B cell (primary cell): ENCODE measurements at regions not wholly inside any gene's neighbourhood (a gene's known extent, or its start where the extent isn't known, plus 50 kb on each side); places are given as distances from the start of the nearest gene placed in this dataset.

ENCODE experiments used
- ATAC-seq: fragments of 200-7000 bp; cut with Tn5 transposase; one replicate; pipeline ENCODE4 v1.10.0; 2021; ENCODE audit warnings: low read depth, mild to moderate bottlenecking, moderate number of reproducible peaks, moderate library complexity
- CTCF ChIA-PET: fragments of 350-600 bp; sonication (Branson Sonifier 250); formaldehyde crosslinking; loops from one replicate; lab custom pipeline; 2021; ENCODE audit warnings: antibody characterized with exemption, inconsistent platforms; lab: Charles Lee
- POLR2A ChIA-PET: fragments of 350-600 bp; sonication (Branson Sonifier 250); formaldehyde crosslinking; loops from one replicate; lab custom pipeline; 2021; ENCODE audit warnings: antibody characterized with exemption; lab: Charles Lee
- DNase-seq: peaks from one replicate; pipeline ENCODE4 v3.0.0; 2013
- H2AFZ ChIP-seq: 2 replicates; pipeline ENCODE4 v1.6.1; 2012; ENCODE audit warnings: mild to moderate bottlenecking, low read depth, low read length; ENCODE audit not compliant: insufficient read depth, poor library complexity, severe bottlenecking
- H3K27ac ChIP-seq, 2 donors: 1 replicate in 1 of 2; 2 replicates in 1 of 2; pipeline ENCODE4 v1.5.1; 2012 to 2013; ENCODE audit warnings: low read length in 2 of 2, mild to moderate bottlenecking in 2 of 2, moderate library complexity in 1 of 2
- H3K27me3 ChIP-seq, 4 experiments: fragments of 200-600 bp in 1 of 4; sonication (generic) in 1 of 4; replicated peaks in 1 of 4; 1 replicate in 2 of 4; 2 replicates in 2 of 4; pipeline versions ENCODE4 v1.6.1 to v1.7.0; 2013 to 2016; ENCODE audit warnings: low read length in 3 of 4, mild to moderate bottlenecking in 2 of 4, mixed read lengths in 1 of 4, moderate library complexity in 1 of 4; ENCODE audit not compliant: insufficient read depth in 4 of 4, control insufficient read depth in 3 of 4; ENCODE audit errors: control extremely low read depth in 1 of 4
- H3K36me3 ChIP-seq, 2 experiments: replicated peaks in 1 of 2; 1 replicate in 1 of 2; 2 replicates in 1 of 2; pipeline versions ENCODE4 v1.6.1 to v1.7.1; 2013; ENCODE audit warnings: low read length in 1 of 2; ENCODE audit not compliant: insufficient read depth in 2 of 2, control insufficient read depth in 1 of 2; ENCODE audit errors: control extremely low read depth in 1 of 2, extremely low read depth in 1 of 2
- H3K4me1 ChIP-seq, 2 donors: fragments of 200-600 bp in 1 of 2; sonication (generic) in 1 of 2; 1 replicate in 1 of 2; 2 replicates in 1 of 2; pipeline versions ENCODE4 v1.5.1 to v1.6.1; 2013 to 2017; ENCODE audit warnings: low read length in 2 of 2; ENCODE audit not compliant: control insufficient read depth in 2 of 2, insufficient read depth in 2 of 2
- H3K4me2 ChIP-seq: replicated peaks from 2 replicates; pipeline ENCODE3; 2012; ENCODE audit warnings: mild to moderate bottlenecking, low read depth, low read length; ENCODE audit not compliant: poor library complexity, severe bottlenecking
- H3K4me3 ChIP-seq, 5 experiments: fragments of 200-600 bp in 1 of 5; sonication (generic) in 1 of 5; 1 replicate in 3 of 5; 2 replicates in 2 of 5; pipeline versions ENCODE4 v1.5.1 to v1.7.0; 2011 to 2016; ENCODE audit warnings: low read length in 4 of 5, mild to moderate bottlenecking in 4 of 5, low read depth in 2 of 5, control low read depth in 1 of 5, moderate library complexity in 1 of 5; ENCODE audit not compliant: insufficient read depth in 1 of 5; ENCODE audit errors: control extremely low read depth in 1 of 5, extremely low read depth in 1 of 5
- H3K79me2 ChIP-seq: fragments of 200-600 bp; sonication (generic); one replicate; pipeline ENCODE4 v1.6.0; 2016; ENCODE audit warnings: low read length; ENCODE audit not compliant: control insufficient read depth, insufficient read depth
- H3K9ac ChIP-seq: fragments of 200-600 bp; sonication (generic); 2 replicates; pipeline ENCODE4 v1.6.1; 2017; ENCODE audit warnings: mild to moderate bottlenecking, low read length, moderate library complexity
- H3K9me3 ChIP-seq, 3 donors: one replicate each; pipeline versions ENCODE4 v1.6.1 to v1.7.1; 2013; ENCODE audit warnings: low read length in 2 of 3; ENCODE audit not compliant: control insufficient read depth in 2 of 3, insufficient read depth in 1 of 3; ENCODE audit errors: control extremely low read depth in 1 of 3
- H4K20me1 ChIP-seq: 2 replicates; pipeline ENCODE4 v1.6.0; 2012; ENCODE audit warnings: mild to moderate bottlenecking, low read length; ENCODE audit not compliant: insufficient read depth, control insufficient read depth, poor library complexity, severe bottlenecking
- H3K27ac Mint-ChIP-seq: one replicate; pipeline ENCODE4 v1.8.0; 2021; ENCODE audit warnings: mixed read lengths
- H3K27me3 Mint-ChIP-seq: one replicate; pipeline ENCODE4 v1.8.0; 2021; ENCODE audit warnings: mixed read lengths
- H3K4me1 Mint-ChIP-seq: one replicate; pipeline ENCODE4 v1.8.0; 2021; ENCODE audit warnings: mixed read lengths
- H3K4me3 Mint-ChIP-seq: one replicate; pipeline ENCODE4 v1.8.0; 2021; ENCODE audit warnings: mixed read lengths
- H3K9me3 Mint-ChIP-seq: one replicate; pipeline ENCODE4 v1.8.0; 2022; ENCODE audit warnings: mixed read lengths; ENCODE audit not compliant: insufficient read depth
- CTCF ChIP-seq: fragments of 200-600 bp; IDR thresholded peaks from one replicate; pipeline ENCODE4 v1.8.0; 2022; ENCODE audit warnings: antibody characterized with exemption, mild to moderate bottlenecking
- EZH2 ChIP-seq: IDR thresholded peaks from 2 replicates; pipeline ENCODE4 v1.6.1; 2012; ENCODE audit warnings: borderline replicate concordance, low read depth, mild to moderate bottlenecking, moderate library complexity, low read length; ENCODE audit not compliant: insufficient read depth, poor library complexity, severe bottlenecking
- WGBS: methylation state at CpG from one replicate; pipeline ENCODE4 v1.1.5; 2013; ENCODE audit warnings: missing lambda C conversion rate; ENCODE audit not compliant: insufficient coverage; 5-methylcytosine and 5-hydroxymethylcytosine counted together
- intact Hi-C: fragments of 100-400 bp; cut with micrococcal nuclease; formaldehyde crosslinking; loops from one replicate; pipeline ENCODE4 v1.10.0; 2022

- ATAC-seq (no peak), DNase-seq (no peak)
- Histone ChIP-seq H2AFZ (no peak overlapping the region), H3K79me2 (no peaks in the 10 kb centered on the region), H3K36me3 (no peaks in the 10 kb centered on the region), H3K27me3 (no peaks in the 10 kb centered on the region), H4K20me1 (no peaks in the 10 kb centered on the region), H3K9me3 (peaks cover 0 to 6% (median 0%) of the 10 kb centered on the region in 3 donors), H3K9ac (no peak overlapping the region), H3K27ac (no peak overlapping the region), H3K4me1 (no peaks in the 10 kb centered on the region), H3K4me3 (no peak overlapping the region), H3K4me2 (no peak overlapping the region)
- CTCF ChIA-PET: no interaction called here
- no peaks in the 10 kb centered on the region for H3K4me1 Mint-ChIP-seq
- peaks cover 8% of the 10 kb centered on the region for H3K9me3 Mint-ChIP-seq
- intact Hi-C loops: no loop called here
- no peak overlapping the region for H3K27ac Mint-ChIP-seq
- no peak overlapping the region for H3K4me3 Mint-ChIP-seq
- POLR2A ChIA-PET: no interaction called here
- TF ChIP-seq EZH2 (no peak), CTCF (no peak)
- no CpG with 5 or more reads among the region's 2 CpGs for WGBS
- no peaks in the 10 kb centered on the region for H3K27me3 Mint-ChIP-seq
These were observed 331.6 kb downstream of the PYDC2 start for GRCh38 chr3:191792580-191792979.

DNA sequence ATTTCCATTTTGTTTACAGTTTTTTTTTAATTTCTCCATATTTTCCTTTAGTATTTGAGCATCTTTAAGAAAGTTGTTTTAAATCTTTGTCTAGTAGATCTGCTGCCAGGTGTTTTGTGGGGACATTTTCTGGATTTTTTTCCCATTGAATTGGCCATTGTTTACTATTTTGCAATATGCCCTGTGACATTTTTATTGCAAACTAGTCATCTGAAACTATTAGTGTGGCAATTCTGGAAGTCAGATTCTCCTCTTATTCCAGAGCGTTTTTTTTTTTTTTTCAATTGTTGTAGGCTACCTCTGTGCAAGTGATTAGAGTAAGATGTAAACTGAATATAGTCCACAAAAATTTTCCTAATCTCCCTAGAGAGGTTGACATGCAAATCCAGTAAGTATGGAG, 334.2 kb downstream of the PYDC2 start:
- H3K27me3 Mint-ChIP-seq: no peaks in the 10 kb centered on the region
- no peak overlapping the region for H2AFZ ChIP-seq

More for the DNA sequence above, 334.2 kb downstream of the PYDC2 start:
- ATAC-seq (no peak), DNase-seq (no peak)
- CTCF ChIA-PET: no interaction called here
- Mint-ChIP-seq H3K27ac (no peak overlapping the region), H3K4me3 (no peak overlapping the region), H3K9me3 (peaks cover 6% of the 10 kb centered on the region), H3K4me1 (no peaks in the 10 kb centered on the region)
- Histone ChIP-seq H3K4me3 (no peak overlapping the region), H3K9ac (no peak overlapping the region), H3K27ac (no peak overlapping the region), H3K4me2 (no peak overlapping the region), H4K20me1 (no peaks in the 10 kb centered on the region), H3K4me1 (no peaks in the 10 kb centered on the region), H3K79me2 (no peaks in the 10 kb centered on the region), H3K9me3 (peaks cover 0 to 6% (median 1%) of the 10 kb centered on the region in 3 donors), H3K27me3 (no peaks in the 10 kb centered on the region), H3K36me3 (no peaks in the 10 kb centered on the region)
- intact Hi-C loops: no loop called here
- no peak for TF ChIP-seq EZH2
- no peak for TF ChIP-seq CTCF
- WGBS: no CpG with 5 or more reads among the region's 1 CpG
- POLR2A ChIA-PET: no interaction called here
